NCI-H524 (cell line): ENCODE measurements at regions not wholly inside any gene's neighbourhood (a gene's known extent, or its start where the extent isn't known, plus 50 kb on each side); places are given as distances from the start of the nearest gene placed in this dataset.

Experiments
- DNase-seq, 2 experiments: peaks; one replicate each; lab custom pipeline; 2025; lab: John Stamatoyannopoulos, UW

- no peak for DNase-seq
These were observed 63.9 kb upstream of the SMIM21 start for GRCh38 chr18:75491361-75491760.

DNA sequence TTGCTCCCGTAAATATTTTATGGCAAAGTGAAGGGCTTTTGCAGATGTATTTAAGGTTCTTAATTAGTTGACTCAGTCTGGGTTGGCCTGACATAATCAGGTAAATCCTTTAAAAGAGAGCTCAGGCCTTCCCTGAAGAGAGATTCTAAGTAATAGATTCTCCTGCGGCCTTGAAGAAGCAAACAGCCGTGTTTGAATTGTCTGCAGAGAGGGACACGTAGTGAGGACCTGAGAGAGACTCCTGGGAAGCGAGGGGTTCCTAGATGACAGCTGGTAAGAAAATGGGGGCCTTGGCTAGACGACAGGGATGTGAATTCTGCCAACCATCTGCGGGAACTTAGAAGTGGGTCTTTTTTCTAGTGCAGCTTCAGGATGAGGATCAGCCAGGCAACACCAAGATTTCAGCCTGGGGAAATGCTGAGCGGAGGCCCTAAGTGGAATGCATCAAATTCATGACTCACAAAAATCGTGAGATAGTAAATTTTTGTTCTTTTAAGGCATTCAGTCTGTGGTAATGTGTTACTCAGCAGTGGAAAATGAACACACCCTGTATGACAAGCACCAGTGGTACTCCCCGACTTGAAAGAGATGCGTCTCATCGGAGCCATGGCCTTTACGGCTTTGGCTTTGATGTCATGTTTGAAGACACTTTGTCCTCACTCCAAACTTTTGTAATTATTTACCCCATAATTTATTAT lies 62.1 kb upstream of the SMIM21 start:
- DNase-seq, result peak; percentile 41 to 78

DNA sequence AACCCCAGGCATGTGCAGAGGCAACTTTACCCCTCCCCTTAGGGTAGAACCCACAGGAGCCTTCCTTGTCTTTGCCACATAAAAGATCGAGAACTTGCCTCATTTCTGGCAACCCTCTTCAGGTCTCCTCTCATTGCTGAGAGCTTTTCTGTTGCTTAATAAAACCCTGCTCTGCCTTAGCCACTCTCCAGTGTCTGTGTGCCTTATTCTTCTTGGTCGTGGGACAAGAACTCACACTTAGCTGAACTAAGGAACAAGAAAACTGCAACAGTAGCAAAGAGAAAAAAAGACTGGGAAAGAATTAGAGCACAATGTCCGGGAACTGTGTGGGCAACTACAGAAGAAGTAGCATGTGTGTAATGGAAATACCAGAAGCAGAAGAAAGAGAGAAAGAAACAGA lies 56.2 kb upstream of the SMIM21 start:
- DNase-seq, result no peak

- no peak for DNase-seq
These were observed 55.4 kb upstream of the SMIM21 start for GRCh38 chr18:75482880-75483279.

DNA sequence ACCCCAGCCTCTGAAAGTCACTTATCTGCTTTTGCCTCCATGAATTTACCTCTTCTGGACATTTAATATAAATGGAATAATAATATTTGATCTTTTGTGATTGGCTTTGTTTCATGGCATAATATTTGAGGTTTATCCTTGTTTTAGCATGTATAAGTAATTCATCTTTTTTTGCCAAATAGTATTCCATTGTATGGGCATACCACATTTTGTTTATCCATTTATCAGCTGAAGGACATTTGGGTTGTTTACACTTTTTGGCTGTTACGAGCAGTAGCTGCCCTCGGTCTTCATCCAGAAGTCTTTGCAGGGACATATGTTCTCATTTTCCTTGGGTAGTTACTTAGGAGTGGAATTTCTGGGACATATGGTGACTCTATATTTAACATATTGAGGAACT lies 53.0 kb upstream of the SMIM21 start:
- DNase-seq, result peak in 1 of 2 experiments; percentile 34

DNA sequence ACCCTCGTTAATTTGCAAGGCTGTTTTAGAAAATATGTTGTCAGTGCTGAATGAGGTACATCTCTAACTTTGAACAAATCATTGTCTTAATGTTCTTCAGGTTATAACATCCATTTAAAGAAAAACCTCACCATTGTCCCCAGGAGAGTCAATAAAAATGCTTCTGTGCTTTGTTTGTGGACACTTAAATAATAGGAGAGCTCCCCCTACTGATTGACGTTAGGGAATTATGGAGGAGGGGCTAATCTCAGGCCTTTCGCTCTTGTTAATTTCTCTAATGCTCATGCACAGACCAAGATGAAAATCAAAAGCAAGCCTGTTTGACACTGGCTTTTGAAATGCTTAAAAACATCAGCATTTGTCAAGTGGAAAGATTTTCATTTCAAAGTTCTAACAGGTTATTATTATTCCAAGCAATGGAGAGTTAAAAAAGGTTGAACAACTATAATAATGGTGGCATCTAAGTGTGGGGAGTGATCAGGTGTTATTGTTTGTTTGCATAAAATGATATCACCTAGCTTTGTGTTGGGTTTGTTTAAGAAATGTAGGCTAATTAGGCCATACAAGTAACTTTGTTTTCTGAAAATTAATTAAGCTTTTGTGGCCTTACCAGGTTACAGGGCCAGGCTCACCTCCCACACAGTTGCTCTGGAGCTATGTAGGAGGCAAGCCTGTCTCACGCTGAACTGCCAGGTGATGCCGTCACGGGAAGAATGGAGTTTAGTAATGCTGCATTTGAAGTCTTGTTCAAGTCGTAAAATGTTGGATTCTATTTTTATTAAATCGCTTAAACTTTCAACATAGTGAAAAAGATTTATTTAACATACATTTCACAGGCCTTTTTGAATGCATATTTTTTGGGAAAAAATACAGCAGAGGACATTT lies 51.7 kb upstream of the SMIM21 start:
- DNase-seq, result peak; percentile 19 to 59

DNA sequence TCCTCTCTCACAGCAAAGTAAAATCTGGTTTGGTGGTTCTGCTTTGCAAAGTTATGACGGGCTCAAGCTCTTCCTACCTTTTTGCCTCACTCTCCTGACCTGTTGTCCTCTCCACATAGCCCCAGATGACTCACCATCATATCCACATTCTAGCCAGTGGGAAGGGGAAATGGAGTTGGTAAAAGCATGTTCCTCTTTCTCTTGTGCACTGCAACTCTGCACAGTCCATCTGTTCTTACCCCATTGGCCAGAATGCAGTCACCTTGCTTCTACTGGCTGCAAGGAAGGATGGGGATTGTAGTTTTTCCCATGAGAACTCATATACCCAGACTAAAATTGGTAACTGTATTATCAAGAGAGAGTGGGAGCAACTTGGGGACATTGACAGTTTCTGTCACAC lies 50.4 kb upstream of the SMIM21 start:
- DNase-seq, result peak in 1 of 2 experiments; percentile 14
